ENCODE measurements at regions not wholly inside any gene's neighbourhood (a gene's known extent, or its start where the extent isn't known, plus 50 kb on each side); places are given as distances from the start of the nearest gene placed in this dataset.
"Not testable (repeated sequence)": the region's sequence is repeated elsewhere in the genome, so short reads cannot be mapped to it uniquely, and the experiment has no call there.

DNA sequence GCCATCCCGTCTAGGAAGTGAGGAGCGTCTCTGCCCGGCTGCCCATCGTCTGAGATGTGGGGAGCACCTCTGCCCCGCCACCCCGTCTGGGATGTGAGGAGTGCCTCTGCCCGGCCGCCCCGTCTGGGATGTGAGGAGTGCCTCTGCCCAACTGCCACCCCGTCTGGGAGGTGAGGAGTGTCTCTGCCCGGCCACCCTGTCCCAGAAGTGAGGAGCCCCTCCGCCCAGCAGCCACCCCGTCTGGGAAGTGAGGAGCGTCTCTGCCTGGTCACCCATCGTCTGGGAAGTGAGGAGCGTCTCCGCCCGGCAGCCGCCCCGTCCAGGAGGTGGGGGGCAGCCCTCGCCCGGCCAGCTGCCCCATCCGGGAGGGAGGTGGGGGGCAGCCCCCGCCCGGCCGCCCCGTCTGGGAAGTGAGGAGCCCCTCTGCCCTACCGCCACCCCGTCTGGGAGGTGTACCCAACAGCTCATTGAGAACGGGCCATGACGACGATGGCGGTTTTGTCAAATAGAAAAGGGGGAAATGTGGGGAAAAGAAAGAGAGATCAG, 474.9 kb downstream of the IRS2 start:
- DNase-seq = not testable (repeated sequence)

DNA sequence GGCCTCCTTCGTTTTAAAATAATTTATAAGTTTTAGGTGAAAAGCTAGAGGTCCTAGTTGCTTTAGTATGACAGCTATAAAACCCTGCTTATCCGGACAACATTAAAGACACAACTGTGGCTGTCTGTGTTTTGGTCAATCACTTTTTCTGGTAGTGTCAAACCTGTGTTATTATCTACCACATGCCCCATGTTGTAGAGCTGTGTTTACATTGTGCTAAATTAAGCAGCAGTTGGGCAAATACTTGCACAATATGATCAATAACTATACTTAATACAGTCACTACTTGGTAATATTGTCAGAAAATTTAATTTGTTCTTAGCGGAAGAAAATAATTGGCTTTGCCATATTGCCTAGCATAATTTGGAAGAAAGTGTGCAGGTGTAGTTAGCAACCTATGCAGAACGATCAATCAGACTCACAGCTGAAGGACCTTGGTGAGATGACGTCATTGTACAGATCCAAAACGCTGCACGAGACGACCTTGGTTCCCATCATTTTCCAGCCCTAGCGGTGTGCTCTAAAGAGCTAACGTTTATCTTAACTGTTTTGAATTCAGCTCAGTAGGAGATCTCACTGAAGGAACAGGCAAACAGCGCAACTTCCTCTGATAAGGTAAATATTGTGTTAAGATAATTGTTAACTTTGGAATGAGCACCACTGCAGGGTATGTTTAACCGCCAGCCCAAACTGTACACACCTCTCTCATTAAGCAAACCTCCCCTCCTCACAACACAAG, 476.6 kb downstream of the IRS2 start:
- DNase-seq = no peak

DNA sequence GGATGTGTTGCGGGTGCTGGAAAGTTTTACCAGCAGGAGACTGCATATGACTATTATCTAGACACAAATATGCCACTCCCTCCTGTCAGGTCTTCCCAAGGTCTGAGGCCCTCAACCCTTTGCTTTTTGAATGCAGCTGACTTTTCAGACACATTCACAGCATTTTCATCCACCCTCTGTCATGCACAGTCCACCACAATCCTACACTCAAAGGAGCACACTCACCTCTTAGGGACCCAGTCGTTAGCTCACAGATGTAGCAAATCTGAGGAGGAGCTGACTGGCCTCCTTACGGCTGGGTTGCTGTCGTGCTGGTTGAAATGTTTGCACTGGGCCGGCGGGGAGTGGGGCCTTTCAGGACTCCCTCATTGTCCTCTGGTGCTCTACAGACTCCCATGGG, 479.4 kb downstream of the IRS2 start:
- no peak for DNase-seq

DNA sequence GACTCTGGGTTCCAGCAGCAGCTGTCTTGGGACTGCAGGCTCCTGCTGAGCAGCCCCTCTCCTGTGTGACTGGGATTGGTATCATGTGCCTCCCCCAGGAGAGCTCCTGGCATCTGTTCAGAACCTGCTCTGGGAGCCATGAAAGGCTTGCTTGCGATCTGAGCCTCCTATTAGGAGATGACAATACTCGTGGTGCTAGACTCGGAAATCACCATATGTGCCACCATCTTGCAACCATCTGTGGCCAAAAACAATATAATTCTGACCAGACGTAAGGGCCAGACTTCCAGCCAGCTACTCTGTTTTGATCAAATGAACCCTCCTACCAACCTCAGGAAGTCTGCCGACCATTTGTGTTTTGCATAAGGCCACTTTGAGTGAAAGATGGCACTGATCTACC, 484.7 kb downstream of the IRS2 start:
- no peak for DNase-seq

DNA sequence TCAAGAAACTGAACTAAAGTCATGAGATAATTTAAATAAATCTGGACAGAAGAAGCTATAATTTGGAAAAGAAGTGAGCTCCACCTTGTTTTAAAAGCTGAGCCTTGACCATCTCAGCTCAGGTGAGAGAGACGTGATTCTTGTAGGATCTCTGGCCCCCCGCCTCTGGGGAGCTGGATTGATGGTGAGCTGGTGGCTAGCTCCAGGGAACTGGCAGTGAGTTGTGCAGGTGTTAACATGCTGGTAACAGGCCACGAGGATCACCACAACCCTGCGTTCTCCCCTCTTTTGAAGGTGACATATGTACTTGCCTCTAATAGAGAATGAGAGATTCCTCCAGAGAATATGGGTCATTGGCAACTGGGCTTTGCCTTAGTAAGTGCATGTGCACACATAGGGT, 485.1 kb downstream of the IRS2 start:
- DNase-seq = no peak

DNA sequence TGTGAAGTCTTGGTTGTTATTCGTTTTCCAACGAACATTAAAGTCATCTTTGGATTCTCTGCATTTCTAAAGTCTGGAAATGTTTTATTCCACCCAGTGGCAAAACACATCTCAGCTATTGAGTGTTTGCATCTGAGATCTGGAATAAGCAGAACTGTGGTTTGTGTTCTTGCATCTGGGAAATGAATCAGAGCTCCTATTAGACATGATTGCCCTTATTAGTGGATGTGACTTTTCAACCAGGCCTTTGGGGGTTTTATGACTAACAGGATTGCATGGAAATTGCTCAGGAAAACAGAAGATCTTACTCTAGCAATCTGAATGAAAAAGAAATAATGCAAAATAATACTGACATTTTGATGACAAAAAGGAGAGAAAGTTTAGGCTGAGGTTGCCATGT, 488.8 kb downstream of the IRS2 start:
- DNase-seq = no peak

DNA sequence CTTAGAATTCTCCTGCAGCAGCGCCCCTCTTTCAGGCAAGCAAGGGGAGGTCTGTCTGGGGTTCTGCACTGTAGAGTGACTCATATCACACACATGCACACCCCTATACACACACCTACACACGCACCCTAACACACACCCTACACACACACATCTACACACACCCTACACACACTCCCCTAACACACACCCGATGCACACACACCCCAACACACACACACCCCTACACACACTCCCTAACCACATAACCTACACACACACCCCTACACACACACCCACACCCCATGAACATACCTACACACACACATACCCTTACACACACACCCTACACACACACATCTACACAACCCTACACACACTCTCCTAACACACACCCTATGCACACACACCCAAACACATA, 493.2 kb downstream of the IRS2 start:
- no peak for DNase-seq

DNA sequence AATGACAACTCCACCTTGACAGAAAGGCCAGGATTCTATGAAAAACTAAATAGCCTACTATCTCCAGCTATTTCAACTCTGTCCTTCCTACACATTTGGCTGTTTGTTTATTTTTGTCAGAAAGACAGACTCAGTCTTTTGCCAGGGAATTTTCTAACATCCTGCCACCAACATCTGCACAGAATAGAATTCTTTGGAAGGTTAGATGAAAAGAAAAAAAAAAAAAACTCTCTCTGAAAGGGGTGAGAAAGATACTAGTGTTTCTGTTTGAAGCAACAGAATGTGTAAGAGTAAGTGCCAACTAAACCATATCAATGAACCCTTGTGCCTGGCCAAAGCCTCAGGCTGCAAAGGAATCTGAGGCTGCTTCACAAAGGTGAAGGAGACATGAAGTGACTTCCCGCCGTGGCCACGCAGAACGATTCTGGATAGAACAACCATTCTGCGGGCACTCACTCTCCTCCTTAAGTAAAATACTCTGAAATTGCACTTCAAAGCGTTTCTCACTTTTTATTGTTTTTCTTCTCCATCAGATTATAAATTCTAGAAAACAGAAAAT, 498.2 kb downstream of the IRS2 start:
- no peak for DNase-seq

DNA sequence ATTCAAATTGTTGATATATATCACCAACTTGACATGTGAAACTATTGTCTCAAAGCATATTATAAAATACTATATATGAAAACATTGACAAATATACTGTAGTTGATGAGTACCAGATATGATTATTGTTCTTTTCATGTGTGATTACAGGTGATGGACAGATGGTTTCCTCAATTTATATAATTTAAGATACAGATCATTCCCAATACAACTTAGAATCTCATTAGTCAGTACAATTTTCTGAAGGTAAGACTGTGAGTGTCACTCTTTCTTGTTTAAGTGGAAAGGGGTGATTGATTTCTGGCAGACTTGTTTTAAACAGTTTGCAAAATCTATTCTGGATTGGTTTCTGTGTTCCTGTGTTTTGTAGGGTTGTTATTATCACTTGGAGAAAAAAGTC, 498.8 kb downstream of the IRS2 start:
- no peak for DNase-seq

DNA sequence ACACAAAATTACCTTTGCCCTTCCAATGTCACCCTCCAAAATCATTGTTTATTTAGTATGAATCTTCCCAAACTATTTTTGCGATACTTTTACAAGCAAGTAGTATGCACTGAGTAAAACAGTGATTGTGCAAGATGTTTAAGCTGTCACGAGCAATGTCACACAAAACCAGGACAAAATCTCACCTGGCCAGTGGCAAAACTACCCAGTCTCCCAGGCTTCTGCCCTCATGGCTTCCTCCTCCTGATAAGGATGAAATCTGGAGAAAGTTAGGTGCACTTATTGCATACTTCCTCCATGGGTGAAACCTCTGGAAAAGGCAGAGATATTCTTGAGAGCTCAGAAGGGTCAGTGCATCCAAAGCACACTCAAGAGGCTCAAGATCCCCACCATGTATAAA, 500.8 kb downstream of the IRS2 start:
- no peak for DNase-seq

DNA sequence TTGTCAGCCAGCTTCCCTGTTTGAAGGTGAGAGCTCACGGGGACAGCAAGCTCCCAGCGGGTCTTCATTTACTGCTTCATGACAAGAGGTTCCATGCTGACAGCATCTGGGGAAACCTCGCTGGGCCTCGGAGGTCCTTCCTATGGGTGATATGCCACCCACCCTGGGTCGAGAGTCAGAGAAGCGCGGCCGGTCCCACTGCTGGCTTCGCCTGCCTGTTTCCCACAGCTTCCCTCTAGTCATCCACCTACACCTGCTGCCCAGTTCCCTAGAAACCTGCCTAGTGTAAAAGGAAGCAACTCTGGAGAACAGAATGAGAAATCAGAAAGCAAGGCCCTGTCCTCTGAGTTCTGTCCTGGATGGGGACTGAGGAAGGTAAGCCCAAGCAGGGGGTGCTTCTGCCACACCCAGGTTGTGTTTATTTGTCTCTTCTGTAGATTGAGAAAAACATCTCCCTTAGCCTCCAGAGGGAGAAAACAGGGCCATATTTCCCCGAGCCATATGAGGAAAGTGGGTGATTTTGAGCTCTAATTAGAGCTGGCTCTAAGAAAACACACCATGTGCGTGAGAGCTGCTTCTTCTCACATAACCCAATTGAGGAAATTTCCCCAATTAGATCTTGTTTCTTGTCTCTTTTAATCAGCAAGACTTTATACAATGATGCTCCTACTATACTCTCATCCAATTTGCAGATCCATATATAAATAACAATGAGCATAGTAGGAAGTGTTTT, 504.3 kb downstream of the IRS2 start:
- DNase-seq = no peak

DNA sequence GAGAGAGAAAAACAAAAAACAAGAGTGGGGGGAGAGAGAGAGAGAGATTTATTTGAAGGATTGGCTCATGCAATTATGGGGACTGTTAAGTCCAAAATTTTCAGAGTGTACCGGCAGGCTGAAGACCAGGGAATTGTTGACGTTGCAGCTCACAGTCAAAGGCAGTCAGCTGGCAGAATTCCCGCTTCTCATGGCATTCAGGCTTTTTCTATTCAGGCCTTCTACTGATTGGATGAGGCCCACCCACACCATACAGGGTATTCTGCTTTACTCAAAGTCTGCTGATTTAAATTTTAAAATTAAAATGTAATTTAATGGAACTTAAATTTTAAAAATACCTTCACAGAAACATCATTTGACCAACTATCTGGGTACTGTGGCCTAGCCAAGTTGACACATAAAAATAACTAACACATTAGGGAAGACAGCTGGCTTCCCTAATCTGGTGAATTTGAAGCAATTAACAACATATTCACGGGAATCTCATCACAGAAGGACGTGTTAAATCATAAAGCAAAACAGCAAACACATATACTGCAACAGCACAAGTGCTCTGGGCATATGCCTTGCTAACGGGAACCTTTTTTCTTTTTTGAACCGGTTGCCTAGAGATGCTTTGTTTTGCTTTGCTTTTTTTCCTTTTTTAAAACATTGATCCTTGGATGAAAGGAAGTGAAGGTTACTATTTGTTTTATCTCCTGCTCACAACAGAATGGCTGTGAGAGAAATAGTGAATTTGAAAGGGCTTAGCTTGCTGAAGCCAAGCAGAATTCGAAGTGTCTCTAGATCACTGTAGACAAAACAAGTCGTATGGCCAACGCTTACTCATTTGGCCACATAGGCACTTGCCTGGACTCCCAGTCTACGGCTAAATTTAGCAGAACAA, 505.1 kb downstream of the IRS2 start:
- DNase-seq = no peak

DNA sequence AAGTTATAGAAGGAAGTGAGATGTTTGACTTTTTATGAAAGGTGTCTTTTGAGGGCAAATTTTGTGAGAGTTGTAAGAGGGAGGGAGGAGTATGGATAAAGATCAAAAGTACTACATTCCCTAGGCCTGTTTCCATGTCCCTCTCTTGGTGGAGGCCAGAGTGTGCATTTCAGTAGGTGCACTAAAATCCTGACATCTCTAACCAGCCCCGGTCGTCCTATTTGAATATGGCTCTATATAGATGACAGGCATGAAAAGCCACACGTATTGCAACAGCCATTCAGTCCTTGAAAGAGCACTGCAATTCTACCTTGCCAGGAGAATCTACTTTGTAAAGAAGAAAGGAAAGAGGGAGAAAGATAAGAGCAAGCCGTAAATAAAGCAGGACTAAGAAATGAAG, 510.1 kb downstream of the IRS2 start:
- DNase-seq = no peak

DNA sequence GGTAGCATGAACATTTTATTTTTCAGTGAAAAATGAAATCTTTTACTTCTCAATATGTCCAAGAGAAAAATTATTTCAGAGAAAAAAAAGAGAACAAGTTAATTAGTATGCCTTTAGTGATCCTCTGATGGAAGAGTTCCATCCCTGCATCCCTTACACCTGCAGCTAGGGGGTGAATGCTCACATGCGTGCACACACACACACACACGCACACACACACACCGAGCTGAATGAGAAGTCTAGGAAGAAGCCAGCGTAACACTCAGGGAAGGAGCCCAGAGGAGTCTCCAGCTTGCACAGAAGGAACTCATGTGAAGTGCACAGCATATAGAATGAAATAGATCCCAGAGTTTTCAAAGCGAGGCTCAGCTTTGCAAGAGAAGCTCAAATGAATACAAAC, 510.5 kb downstream of the IRS2 start:
- no peak for DNase-seq

DNA sequence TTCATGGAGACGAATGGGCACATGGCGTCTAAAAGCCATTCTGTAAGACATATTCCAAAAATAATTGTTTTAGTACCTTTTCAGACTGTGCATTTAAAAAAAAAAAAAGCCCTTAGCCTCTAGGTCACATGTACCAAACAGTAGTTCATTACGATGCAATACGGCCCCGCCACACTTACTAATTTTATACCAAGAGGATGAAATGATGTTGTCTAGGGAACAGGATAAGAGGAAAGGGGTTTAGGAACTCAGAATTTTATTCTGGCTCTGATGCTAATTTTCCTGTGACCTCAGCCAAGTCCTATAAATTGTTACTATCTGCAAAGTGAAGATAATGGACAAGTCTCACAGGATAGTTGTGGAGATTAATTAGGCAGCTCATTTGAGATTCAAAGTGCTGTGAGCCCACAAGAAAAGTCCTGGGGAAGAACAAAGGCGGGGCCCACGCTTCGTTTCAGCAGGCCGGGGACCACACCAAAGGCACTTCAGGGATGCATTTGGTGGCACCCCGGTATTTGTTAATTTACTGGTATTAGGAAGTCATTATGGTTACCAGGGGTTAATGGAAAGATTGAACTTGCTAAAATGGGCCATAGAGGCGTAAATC, 511.1 kb downstream of the IRS2 start:
- no peak for DNase-seq

DNA sequence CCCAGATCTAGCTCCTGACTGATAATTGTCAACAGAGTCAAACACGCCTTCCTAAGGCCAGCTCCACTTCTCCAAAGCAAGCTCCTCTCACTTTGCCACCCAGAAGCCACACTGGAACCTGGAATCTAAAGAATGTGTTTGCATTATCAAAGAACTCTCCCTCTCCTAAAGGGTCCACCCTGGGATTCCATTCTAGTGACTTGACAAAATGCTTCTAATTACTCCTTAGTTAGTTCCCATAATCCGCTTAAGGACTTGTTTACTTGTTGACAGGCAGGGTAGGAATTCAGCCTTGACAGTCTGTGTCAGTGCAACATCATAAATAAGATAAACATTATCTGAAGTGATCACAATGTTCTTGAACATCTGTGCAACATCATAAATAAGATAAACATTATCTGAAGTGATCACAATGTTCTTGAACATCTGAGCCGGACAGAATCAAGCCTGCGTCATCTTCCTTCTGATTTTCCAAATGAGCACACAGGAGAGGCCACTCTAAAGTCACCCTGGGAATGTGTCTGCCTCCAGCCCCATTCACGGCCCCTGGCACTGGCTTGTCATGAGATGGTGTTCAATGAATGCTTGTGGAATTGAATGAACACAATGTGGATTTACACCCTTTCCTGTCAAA, 512.1 kb downstream of the IRS2 start:
- no peak for DNase-seq

DNA sequence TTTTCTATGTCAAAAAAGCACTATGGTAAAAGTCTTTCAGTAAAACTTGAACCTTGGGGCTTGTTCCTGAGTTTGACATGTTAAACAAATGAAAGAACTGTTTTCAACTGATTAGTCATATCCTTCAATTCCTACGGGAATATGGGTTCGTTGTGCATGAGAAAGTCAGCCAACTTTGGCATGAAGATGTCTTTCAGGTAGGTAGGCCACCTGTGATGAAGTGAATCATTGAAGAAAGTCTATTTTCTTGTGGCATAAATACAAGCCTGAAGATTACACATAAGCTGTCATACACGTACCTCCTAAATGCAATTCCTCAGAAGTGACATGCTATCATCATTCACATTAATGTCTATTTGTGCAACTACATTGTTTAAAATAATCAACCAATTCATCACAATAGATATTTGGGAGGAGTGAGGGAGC, 513.0 kb downstream of the IRS2 start:
- no peak for DNase-seq

DNA sequence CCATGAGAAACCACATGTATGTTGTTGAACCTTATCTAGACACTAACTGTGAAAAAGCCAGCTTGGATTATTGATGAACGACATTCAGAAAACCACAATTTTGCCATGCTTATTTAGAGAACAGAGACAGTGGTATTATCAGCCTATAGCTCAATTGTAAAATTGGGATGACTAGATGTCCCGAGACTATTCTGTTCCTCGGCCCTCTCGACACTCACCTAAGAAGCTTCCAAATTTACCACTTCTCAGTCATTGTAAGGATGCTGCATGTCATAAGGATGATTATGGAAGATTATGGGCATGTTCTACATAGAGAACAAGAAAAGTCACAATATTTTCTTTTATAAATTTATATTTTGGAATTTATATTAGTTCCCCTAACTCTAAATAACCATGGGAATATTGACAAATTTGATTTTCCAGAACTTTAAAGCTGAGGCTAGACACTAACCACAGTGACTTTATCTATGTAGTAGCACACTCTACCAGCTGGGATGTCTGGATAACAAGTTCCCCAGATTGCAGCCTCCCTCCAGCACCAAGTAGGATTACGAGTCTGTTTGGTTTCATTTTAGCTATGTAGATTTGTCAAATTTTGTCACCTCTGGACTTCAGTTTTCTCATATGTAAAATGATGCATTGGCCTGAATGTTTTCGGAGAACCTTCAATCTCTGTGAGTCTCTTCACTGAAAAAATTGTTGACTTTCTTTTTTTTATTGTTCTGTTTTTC, 513.6 kb downstream of the IRS2 start:
- DNase-seq = no peak

DNA sequence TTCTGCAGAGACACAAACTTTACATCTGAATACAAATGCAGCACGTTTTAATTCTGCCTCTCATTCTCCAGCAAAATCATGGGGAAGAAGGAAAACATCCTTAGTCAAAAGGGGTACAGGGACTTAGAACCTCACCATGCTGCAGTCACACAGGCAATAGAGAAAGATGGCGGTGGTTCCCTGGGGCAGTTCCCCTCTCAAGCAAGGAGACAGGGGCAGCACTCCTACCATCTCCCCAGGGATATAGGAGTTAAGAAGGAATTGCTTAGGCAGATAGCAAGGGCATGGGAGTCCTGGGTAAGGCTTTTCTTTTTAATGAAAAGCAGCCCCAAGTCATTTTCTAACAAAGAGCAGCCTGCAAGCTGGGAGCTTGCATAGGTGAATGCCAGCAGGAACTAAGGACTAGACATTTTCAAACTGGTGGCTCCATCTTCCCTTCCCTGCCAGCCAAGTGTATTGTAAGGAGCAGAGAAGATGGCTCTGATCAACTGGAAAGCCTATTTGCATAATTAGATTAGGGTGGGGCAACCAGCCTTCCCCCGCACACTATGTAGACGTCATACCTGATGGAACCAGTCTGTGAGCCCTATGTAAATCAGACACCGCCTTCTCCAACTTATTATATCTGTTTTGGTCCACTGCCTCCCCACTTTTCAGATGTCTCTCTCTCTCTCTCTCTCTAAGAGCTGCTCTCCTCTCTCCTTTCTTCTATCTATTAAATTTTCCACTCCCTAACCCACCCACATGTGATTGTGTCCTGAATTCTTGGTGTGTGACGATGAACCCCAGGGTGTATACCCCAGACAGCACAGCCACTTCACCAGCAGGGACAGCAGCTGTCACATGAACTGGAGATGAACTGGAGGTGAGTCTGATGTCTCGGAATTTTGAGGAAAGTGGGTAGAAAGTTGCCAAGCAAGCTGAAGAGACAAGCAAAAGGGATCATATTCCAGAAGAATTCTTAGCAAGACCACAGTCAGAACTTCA, 514.5 kb downstream of the IRS2 start:
- DNase-seq = no peak

DNA sequence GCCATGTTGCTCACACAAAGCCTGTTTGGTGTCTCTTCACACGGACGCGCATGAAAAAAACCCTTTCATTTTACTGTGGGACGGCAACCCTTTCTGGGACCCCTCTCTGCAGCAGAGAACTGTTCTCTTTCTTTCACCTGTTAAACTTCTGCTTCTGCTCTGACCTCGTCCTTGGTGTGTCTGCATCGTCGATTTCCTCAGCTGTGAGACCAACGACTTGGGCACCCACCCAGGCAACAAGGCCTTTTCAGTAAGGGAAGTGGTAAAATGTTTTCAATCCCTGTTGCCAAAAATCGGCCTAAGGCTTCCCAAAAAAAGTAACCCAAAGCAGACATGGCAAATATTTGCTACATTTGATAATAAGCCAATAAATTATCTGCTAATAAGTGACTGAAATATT, 515.3 kb downstream of the IRS2 start:
- no peak for DNase-seq
